GM20000 (cell line): ENCODE measurements at regions not wholly inside any gene's neighbourhood (a gene's known extent, or its start where the extent isn't known, plus 50 kb on each side); places are given as distances from the start of the nearest gene placed in this dataset.
A peak's percentile ranks its signal among the peaks of the same experiment; 100 is the strongest.

ENCODE experiments used
- DNase-seq: peaks from one replicate; pipeline ENCODE4 v3.0.0; 2012; ENCODE audit warnings: low spot score
- TF ChIP-seq, protein P1 (sequence below): IDR thresholded peaks from 2 replicates; pipeline ENCODE4 v1.5.1; 2012; ENCODE audit warnings: mild to moderate bottlenecking, control low read depth; ENCODE audit errors: extremely low read depth, missing control alignments

DNA sequence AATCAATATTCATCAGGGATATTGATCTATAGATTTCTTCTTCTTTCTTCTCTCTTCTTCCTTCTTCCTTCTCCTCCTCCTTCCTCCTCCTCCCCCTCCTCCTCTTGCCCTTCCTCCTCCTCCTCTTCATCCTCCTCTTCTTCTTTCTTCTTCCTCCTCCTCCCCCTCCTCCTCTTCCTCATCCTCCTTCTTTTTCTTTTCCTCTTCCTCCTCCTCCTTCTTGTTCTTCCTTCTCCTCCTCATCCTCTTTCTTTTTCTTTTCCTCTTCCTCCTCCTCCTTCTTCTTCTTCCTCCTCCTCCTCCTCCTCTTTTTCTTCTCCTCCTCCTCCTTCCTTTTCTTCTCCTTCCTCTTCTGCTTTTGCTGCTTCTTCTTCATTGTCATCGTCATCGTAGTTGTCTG lies 52.4 kb upstream of the SERINC1 start:
- TF ChIP-seq, protein P1, sequence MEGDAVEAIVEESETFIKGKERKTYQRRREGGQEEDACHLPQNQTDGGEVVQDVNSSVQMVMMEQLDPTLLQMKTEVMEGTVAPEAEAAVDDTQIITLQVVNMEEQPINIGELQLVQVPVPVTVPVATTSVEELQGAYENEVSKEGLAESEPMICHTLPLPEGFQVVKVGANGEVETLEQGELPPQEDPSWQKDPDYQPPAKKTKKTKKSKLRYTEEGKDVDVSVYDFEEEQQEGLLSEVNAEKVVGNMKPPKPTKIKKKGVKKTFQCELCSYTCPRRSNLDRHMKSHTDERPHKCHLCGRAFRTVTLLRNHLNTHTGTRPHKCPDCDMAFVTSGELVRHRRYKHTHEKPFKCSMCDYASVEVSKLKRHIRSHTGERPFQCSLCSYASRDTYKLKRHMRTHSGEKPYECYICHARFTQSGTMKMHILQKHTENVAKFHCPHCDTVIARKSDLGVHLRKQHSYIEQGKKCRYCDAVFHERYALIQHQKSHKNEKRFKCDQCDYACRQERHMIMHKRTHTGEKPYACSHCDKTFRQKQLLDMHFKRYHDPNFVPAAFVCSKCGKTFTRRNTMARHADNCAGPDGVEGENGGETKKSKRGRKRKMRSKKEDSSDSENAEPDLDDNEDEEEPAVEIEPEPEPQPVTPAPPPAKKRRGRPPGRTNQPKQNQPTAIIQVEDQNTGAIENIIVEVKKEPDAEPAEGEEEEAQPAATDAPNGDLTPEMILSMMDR: no peak
- no peak for DNase-seq

DNA sequence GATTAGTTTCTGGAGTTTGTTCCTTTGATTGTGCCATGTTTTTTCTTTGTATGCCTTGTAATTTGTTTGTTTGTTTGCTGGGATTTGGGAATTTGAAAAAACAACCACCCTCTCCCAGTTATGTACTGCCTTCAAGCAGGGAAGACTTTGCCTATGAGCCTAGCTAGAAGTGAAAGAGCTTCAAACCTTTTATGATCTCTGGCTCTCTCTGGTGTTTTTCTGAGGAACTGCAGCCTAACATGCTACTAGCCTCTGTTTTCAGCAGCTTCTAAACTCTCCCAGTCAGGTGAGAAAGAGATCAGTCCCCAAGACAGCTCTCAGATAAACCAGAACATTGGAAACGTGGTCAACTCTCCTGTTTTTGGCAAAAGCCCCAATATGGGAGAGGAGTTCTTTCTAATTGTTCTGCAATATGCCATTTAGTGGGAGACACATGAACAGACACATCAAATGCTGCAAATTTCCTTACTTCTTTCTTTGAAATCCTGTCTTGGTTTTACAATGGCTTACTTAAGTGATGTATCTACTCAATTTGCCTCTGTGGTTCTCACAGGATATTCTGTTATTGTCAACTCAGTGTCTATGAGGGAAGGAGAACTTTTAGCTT lies 58.9 kb upstream of the SERINC1 start:
- TF ChIP-seq, protein P1: peak; percentile 76
- DNase-seq: peak; percentile 55

DNA sequence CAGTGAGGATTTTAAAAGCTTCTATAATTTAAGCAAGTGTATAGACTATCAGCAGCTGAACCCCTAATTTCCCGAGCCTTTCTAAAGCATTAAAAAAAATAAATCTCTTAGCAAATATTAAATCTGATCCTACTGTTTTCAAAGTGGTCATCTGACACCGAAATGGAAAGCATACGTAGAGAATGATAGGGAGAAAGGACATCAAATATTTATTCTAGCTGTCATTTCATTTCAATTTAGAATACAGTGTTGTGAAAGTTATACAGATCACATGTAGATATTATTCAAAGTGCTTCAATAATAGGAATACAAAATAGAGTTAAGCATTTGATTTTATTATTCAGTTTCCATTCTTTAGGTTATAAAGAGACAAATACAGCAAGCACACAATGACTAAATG lies 61.9 kb upstream of the PKIB start:
- DNase-seq: no peak
- TF ChIP-seq, protein P1: no peak

DNA sequence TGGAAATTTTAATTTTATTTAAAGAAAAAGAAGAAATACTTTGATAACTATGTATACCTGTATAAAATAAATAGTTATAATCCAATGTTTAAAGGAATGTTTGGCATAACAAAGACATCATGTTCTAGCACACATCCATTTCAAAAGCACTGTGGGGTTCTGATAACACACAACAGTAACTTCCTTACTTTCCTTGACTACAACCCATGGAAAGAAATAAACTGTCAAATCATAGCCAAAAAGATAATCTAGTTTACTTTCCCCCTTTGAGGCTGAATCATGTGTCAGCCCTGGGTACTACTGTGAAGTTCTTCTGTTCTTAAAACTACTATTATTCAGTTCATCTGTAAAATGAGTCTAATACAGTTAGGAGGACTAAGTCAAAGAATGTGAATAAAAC lies 61.4 kb upstream of the PKIB start:
- TF ChIP-seq, protein P1: no peak

DNA sequence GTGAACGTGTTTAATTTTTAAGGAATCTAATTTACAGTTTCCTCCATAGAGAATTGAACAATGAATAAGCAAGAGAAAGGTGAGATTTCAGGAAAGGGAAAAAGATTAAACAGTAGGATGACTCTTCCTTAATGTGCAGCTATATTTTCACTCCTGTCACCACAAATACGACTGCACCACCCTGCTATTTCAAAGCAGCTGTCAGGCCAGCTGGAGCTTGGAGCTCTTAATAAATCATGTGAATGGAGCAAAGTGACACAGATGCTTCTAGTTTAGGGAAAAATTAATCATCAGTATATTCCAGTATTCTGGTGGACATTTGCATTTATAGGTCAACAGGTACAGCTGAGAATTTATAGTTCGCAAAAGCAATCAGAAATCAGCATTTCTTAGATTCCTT lies 56.5 kb upstream of the PKIB start:
- TF ChIP-seq, protein P1: no peak
- no peak for DNase-seq

More for the DNA sequence above, 61.4 kb upstream of the PKIB start:
- no peak for DNase-seq

DNA sequence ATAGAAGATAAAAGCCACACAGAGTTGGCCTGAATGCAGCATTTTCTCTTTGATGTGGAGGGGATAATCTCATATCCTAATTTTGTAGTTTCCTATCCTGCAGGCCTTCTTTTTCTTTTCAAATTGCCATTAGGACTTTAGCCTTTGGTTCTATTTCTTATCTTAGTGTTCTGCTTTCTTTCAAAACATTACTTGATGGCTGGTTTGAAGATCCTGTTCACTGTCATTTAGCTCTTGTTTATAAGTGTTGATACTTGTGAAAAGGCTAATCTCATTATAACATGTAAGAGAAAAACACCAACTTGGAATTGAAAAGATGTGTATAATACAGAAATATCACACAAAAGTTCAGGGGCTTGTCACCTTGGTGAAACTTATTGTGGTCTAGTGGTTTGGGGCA lies 54.6 kb upstream of the PKIB start:
- DNase-seq: no peak

DNA sequence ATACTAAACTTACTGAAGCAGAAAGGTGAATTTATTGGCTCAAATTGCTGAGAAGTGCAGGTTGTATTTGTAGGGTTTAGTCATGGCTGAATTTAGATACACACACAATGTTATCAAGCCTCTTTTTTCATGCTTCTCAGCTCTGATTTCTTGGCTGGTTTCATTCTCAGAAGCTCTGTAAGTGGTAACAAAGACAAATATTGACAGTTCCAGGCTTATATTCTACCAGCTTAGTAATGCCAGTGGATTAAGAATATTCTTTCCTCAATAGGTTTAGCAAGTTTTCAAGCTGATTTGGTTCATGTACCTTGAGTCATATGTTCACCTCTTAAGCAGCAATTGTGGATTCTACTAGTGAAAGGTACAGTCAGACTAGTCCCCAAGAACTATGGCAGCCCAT lies 52.1 kb upstream of the PKIB start:
- DNase-seq: no peak
- TF ChIP-seq, protein P1: no peak

More for the DNA sequence above, 54.6 kb upstream of the PKIB start:
- TF ChIP-seq, protein P1: no peak
